OCI-LY3 (cell line): ENCODE measurements at regions not wholly inside any gene's neighbourhood (a gene's known extent, or its start where the extent isn't known, plus 50 kb on each side); places are given as distances from the start of the nearest gene placed in this dataset.

Experiments
- H2AFZ ChIP-seq: fragments of 200-600, 300-600 bp; shearing (Covaris generic); 2 replicates; pipeline ENCODE4 v1.6.0; 2014; ENCODE audit warnings: antibody characterized with exemption, low read depth, low read length
- H3K27ac ChIP-seq: fragments of 200-600, 300-600 bp; sonication (generic); 2 replicates; pipeline ENCODE4 v1.5.1; 2014; ENCODE audit warnings: mild to moderate bottlenecking, low read length, moderate library complexity, mixed read lengths
- H3K27me3 ChIP-seq: fragments of 200-600, 300-600 bp; sonication (generic); 2 replicates; pipeline ENCODE4 v1.6.1; 2014; ENCODE audit warnings: low read depth, low read length, mixed read lengths
- H3K36me3 ChIP-seq: fragments of 200-600, 300-600 bp; sonication (generic); replicated peaks from 2 replicates; pipeline ENCODE3; 2014; ENCODE audit warnings: low read depth, low read length, mixed read lengths
- H3K4me1 ChIP-seq: fragments of 300-600, 200-600 bp; sonication (generic); 2 replicates; pipeline ENCODE4 v1.6.1; 2014; ENCODE audit warnings: low read length, mixed read lengths
- H3K4me2 ChIP-seq: fragments of 200-600, 300-600 bp; sonication (generic); 2 replicates; pipeline ENCODE4 v1.6.1; 2014; ENCODE audit warnings: low read length, mixed read lengths
- H3K4me3 ChIP-seq: fragments of 300-600, 200-600 bp; sonication (generic); 2 replicates; pipeline ENCODE4 v1.5.1; 2014; ENCODE audit warnings: antibody characterized with exemption, mild to moderate bottlenecking, low read length, moderate library complexity
- H3K79me2 ChIP-seq: fragments of 300-600, 200-600 bp; shearing (Covaris generic); 2 replicates; pipeline ENCODE4 v1.6.1; 2014; ENCODE audit warnings: mild to moderate bottlenecking, low read length, mixed read lengths
- H3K9ac ChIP-seq: fragments of 300-600, 200-600 bp; shearing (Covaris generic); 2 replicates; pipeline ENCODE4 v1.6.0; 2014; ENCODE audit warnings: mild to moderate bottlenecking, low read length, moderate library complexity
- H3K9me3 ChIP-seq: fragments of 200-600, 300-600 bp; shearing (Covaris generic); 2 replicates; pipeline ENCODE4 v1.6.1; 2014; ENCODE audit warnings: low read length, mixed read lengths; ENCODE audit not compliant: insufficient read depth
- H4K20me1 ChIP-seq: fragments of 200-600, 300-600 bp; sonication (generic); 2 replicates; pipeline ENCODE4 v1.6.1; 2016; ENCODE audit warnings: low read length, mixed read lengths; ENCODE audit not compliant: insufficient read depth
- CTCF ChIP-seq: fragments of 200-600, 300-600 bp; sonication (generic); IDR thresholded peaks from 2 replicates; pipeline ENCODE4 v1.5.1; 2014; ENCODE audit warnings: antibody characterized with exemption, low read length, low read depth
- EZH2phosphoT487 ChIP-seq: fragments of 200-600 bp; shearing (Covaris generic); IDR thresholded peaks from 2 replicates; pipeline ENCODE4 v1.6.1; 2018; ENCODE audit warnings: antibody characterized with exemption, mixed run types, low read depth

- Histone ChIP-seq H3K9me3 (no peaks in the 10 kb centered on the region), H3K36me3 (no peaks in the 10 kb centered on the region), H3K4me1 (no peaks in the 10 kb centered on the region), H2AFZ (no peak overlapping the region), H3K4me3 (no peak overlapping the region), H3K27me3 (no peaks in the 10 kb centered on the region), H3K27ac (no peak overlapping the region), H3K79me2 (no peaks in the 10 kb centered on the region), H3K4me2 (no peak overlapping the region), H4K20me1 (no peaks in the 10 kb centered on the region), H3K9ac (no peak overlapping the region)
- TF ChIP-seq CTCF (no peak), EZH2phosphoT487 (no peak)
These were observed 166.9 kb upstream of the EPB41L3 start for GRCh38 chr18:5710676-5711075.

- Histone ChIP-seq H3K4me2 (no peak overlapping the region), H3K36me3 (no peaks in the 10 kb centered on the region), H3K9ac (no peak overlapping the region), H3K27me3 (no peaks in the 10 kb centered on the region), H2AFZ (no peak overlapping the region), H3K79me2 (no peaks in the 10 kb centered on the region), H3K9me3 (no peaks in the 10 kb centered on the region), H3K4me1 (no peaks in the 10 kb centered on the region), H3K4me3 (no peak overlapping the region), H4K20me1 (no peaks in the 10 kb centered on the region), H3K27ac (no peak overlapping the region)
- TF ChIP-seq EZH2phosphoT487 (no peak), CTCF (no peak)
These were observed 166.4 kb upstream of the EPB41L3 start for GRCh38 chr18:5710235-5710634.

- no peaks in the 10 kb centered on the region for H3K79me2 ChIP-seq
- H3K4me1 ChIP-seq = no peaks in the 10 kb centered on the region
- no peak for TF ChIP-seq CTCF
- TF ChIP-seq EZH2phosphoT487 = no peak
- no peaks in the 10 kb centered on the region for H3K27me3 ChIP-seq
- no peak overlapping the region for H3K9ac ChIP-seq
- H3K27ac ChIP-seq = no peak overlapping the region
- no peak overlapping the region for H2AFZ ChIP-seq
- H3K4me2 ChIP-seq = no peak overlapping the region
- no peak overlapping the region for H3K4me3 ChIP-seq
- no peaks in the 10 kb centered on the region for H3K36me3 ChIP-seq
- no peaks in the 10 kb centered on the region for H3K9me3 ChIP-seq
- no peaks in the 10 kb centered on the region for H4K20me1 ChIP-seq
These were observed 165.8 kb upstream of the EPB41L3 start for GRCh38 chr18:5709476-5710095.

DNA sequence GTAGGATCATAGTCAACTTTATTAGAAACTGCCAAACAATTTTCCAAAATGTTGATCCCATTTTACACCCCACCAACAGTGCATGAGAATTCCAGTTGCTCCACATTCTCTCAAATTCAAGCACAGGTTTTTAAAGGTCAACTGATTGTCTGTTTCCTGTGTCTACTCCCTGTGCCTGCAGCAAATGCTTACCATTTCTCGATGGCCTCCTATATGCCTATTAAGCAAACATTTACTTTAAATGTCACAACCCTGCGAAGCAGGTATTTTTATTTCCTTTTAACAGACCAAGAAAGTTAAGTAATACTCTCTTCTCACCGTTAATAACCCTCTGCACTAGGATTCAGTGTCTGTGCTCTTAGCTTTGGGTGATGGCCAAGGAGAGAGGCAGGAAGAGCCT, 163.8 kb upstream of the EPB41L3 start:
- Histone ChIP-seq H3K27ac (no peak overlapping the region), H3K9me3 (no peaks in the 10 kb centered on the region), H3K27me3 (no peaks in the 10 kb centered on the region), H2AFZ (no peak overlapping the region), H3K4me2 (no peak overlapping the region), H3K36me3 (no peaks in the 10 kb centered on the region), H4K20me1 (no peaks in the 10 kb centered on the region), H3K79me2 (no peaks in the 10 kb centered on the region), H3K4me3 (no peak overlapping the region), H3K9ac (no peak overlapping the region), H3K4me1 (no peaks in the 10 kb centered on the region)
- TF ChIP-seq EZH2phosphoT487 (no peak), CTCF (no peak)
